Umbilical cord (tissue), 1 donor: ENCODE measurements at regions not wholly inside any gene's neighbourhood (a gene's known extent, or its start where the extent isn't known, plus 50 kb on each side); places are given as distances from the start of the nearest gene placed in this dataset.

Experiments
- DNase-seq: peaks from one replicate; pipeline ENCODE4 v3.0.0-alpha.2; 2015; ENCODE audit warnings: low spot score

GRCh38 chr2:118510807-118511206 is 336.6 kb downstream of the EN1 start:
- no peak for DNase-seq

GRCh38 chr2:118509319-118510004 is 338.0 kb downstream of the EN1 start:
- DNase-seq = no peak

GRCh38 chr2:118508282-118508681 is 339.2 kb downstream of the EN1 start:
- no peak for DNase-seq

GRCh38 chr2:118505436-118505835 is 342.0 kb downstream of the EN1 start:
- no peak for DNase-seq

- DNase-seq = no peak
Measured at GRCh38 chr2:118502106-118502505, 345.3 kb downstream of the EN1 start.

- no peak for DNase-seq
Measured at GRCh38 chr2:118498943-118499342, 348.5 kb downstream of the EN1 start.

GRCh38 chr2:118496870-118497611 is 350.4 kb downstream of the EN1 start:
- DNase-seq = no peak

- no peak for DNase-seq
Measured at GRCh38 chr2:118496467-118496866, 351.0 kb downstream of the EN1 start.

- DNase-seq = no peak
Measured at GRCh38 chr2:118495290-118495689, 352.2 kb downstream of the EN1 start.

- DNase-seq = no peak
Measured at GRCh38 chr2:118493213-118493612, 354.2 kb downstream of the EN1 start.

GRCh38 chr2:118492335-118492734 is 355.1 kb downstream of the EN1 start:
- DNase-seq = no peak

GRCh38 chr2:118490330-118490729 is 357.1 kb downstream of the EN1 start:
- DNase-seq = no peak

GRCh38 chr2:118489712-118490299 is 357.6 kb downstream of the EN1 start:
- no peak for DNase-seq

- peak; percentile 17 for DNase-seq
Measured at GRCh38 chr2:118481299-118481698, 366.1 kb downstream of the EN1 start.

GRCh38 chr2:118479020-118479419 is 368.4 kb downstream of the EN1 start:
- no peak for DNase-seq

- no peak for DNase-seq
Measured at GRCh38 chr2:118477111-118477862, 370.2 kb downstream of the EN1 start.

- peak; percentile 6 for DNase-seq
Measured at GRCh38 chr2:118475622-118476205, 371.7 kb downstream of the EN1 start.

- DNase-seq = no peak
Measured at GRCh38 chr2:118474541-118474920, 372.9 kb downstream of the EN1 start.

- no peak for DNase-seq
Measured at GRCh38 chr2:118473846-118474540, 373.5 kb downstream of the EN1 start.

GRCh38 chr2:118473241-118473640 is 374.2 kb downstream of the EN1 start:
- DNase-seq = no peak

GRCh38 chr2:118470297-118470696 is 377.2 kb downstream of the EN1 start:
- DNase-seq = no peak
